ENCODE measurements at regions not wholly inside any gene's neighbourhood (a gene's known extent, or its start where the extent isn't known, plus 50 kb on each side); places are given as distances from the start of the nearest gene placed in this dataset.
"Not testable (repeated sequence)": the region's sequence is repeated elsewhere in the genome, so short reads cannot be mapped to it uniquely, and the experiment has no call there.

- DNase-seq (ENCODE audit: low read depth); H3K4me3 ChIP-seq (ENCODE audit: low read depth, low read length): not testable (repeated sequence)
These were observed 108.1 kb downstream of the PROX1 start for GRCh38 chr1:214095896-214096295.

GRCh38 chr1:214101246-214101645 is 113.5 kb downstream of the PROX1 start:
- no peak for DNase-seq (ENCODE audit: low read depth)
- no peak for TF ChIP-seq CTCF (conservative IDR thresholded peaks at IDR 0.05; ENCODE audit: low read depth, low read length)
- H3K4me3 ChIP-seq (ENCODE audit: low read depth, low read length): no peak overlapping the region

- no peak overlapping the region for H3K4me3 ChIP-seq (ENCODE audit: low read depth, low read length)
- no peak for TF ChIP-seq CTCF (conservative IDR thresholded peaks at IDR 0.05; ENCODE audit: low read depth, low read length)
- no peak for DNase-seq (ENCODE audit: low read depth)
These were observed 114.1 kb downstream of the PROX1 start for GRCh38 chr1:214101828-214102227.

GRCh38 chr1:214102907-214103306 is 115.1 kb downstream of the PROX1 start:
- peak; percentile 72 for DNase-seq (ENCODE audit: low read depth)
- no peak for TF ChIP-seq CTCF (conservative IDR thresholded peaks at IDR 0.05; ENCODE audit: low read depth, low read length)

GRCh38 chr1:214103778-214104177 is 116.0 kb downstream of the PROX1 start:
- no peak overlapping the region for H3K4me3 ChIP-seq (ENCODE audit: low read depth, low read length)
- TF ChIP-seq CTCF (conservative IDR thresholded peaks at IDR 0.05; ENCODE audit: low read depth, low read length): no peak
- DNase-seq (ENCODE audit: low read depth): no peak

More at GRCh38 chr1:214102907-214103306, 115.1 kb downstream of the PROX1 start:
- H3K4me3 ChIP-seq (ENCODE audit: low read depth, low read length): no peak overlapping the region

GRCh38 chr1:214106375-214106774 is 118.6 kb downstream of the PROX1 start:
- DNase-seq (ENCODE audit: low read depth): peak; percentile 14
- TF ChIP-seq CTCF (conservative IDR thresholded peaks at IDR 0.05; ENCODE audit: low read depth, low read length): no peak
- no peak overlapping the region for H3K4me3 ChIP-seq (ENCODE audit: low read depth, low read length)

GRCh38 chr1:214107322-214108096 is 119.7 kb downstream of the PROX1 start:
- peak overlapping the region; percentile 57 for H3K4me3 ChIP-seq (ENCODE audit: low read depth, low read length)
- peak; percentile 9 for DNase-seq (ENCODE audit: low read depth)
- TF ChIP-seq CTCF (conservative IDR thresholded peaks at IDR 0.05; ENCODE audit: low read depth, low read length): no peak

Data from choroid plexus epithelial cell (primary cell).